Daoy (cell line): ENCODE measurements at regions not wholly inside any gene's neighbourhood (a gene's known extent, or its start where the extent isn't known, plus 50 kb on each side); places are given as distances from the start of the nearest gene placed in this dataset.

Experiments used
- DNase-seq: peaks from one replicate; pipeline ENCODE4 v3.0.0-alpha.2; 2015; ENCODE audit warnings: low read depth

- no peak for DNase-seq
Measured at GRCh38 chr11:115078461-115079438, 400.4 kb downstream of the NXPE2 start.

DNA sequence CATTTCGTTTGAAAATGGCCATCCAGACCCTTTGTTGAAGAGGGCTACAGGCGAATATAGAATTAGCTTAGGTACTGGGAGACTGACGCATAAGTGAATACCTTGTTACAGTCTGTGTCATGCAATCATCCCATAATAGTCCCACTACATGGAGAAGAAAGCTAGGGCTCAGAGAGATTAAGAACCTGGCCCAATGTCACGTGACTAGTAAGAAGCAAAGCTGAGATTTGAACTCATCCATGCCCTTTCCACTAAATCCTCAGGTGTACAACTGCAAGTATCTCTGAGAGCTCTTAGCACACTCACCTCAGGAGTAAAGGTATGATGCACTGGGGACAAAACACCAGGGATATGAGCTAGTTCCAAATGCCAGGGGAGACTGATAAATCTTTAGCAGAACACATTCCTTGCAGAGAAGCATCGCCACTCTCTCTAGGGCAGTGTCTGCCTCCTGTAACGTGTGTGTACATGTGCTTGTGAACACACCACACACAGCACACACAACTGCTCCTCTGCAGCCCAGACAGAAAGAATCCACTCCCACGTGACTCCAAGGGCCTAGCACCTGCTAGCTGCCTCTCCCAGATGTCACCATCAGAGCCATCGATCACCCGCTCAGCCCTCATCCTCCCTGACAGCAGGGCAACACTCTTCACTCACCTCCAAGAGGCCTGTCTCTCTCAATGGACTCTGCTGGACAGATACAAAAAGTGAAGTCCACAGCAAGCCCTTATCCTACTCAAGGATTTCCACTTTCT, 402.8 kb downstream of the NXPE2 start:
- DNase-seq = no peak

- DNase-seq = no peak
Measured at GRCh38 chr11:115081972-115082371, 403.6 kb downstream of the NXPE2 start.

GRCh38 chr11:115083144-115083806, 404.9 kb downstream of the NXPE2 start:
- DNase-seq = peak; percentile 14

DNA sequence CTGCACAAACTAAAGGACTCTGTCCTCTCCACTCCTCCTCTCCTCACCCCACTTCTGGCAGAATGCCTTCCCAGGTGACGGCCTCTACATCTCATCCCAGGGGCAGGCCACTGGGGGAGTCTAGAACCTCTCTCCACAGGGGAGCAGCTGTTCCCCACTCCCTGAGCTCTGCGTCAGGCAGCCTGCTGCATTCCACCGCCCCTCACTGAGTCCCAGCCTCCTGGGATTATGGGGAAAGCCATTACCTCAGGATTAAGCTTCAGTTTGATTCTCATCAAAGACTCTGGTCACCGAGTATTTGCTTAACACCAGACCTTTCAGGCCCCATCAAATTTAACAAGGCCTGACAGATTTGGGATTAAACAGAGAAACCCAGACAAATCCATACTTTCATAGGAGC, 405.9 kb downstream of the NXPE2 start:
- DNase-seq = no peak

GRCh38 chr11:115085461-115086210, 407.3 kb downstream of the NXPE2 start:
- no peak for DNase-seq

DNA sequence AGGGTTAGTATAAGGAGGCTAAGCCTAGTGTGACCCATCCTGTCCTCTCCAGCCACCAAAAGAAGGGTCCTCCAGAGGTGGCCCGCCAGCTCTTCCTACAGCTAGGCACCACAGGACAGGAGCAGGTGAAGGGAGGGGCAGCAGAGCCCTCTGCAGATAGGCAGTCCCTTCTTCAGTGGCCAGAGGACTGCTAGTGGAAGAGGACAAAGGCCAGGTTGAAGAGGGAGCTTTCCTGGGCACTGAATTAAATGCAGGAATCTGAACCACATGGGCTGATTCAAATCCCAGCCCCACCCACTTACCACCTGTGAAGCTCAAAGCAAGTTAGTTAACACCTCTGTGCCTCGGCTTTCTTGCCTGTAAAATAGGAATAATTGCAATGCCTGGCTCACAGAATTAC, 409.5 kb downstream of the NXPE2 start:
- no peak for DNase-seq

DNA sequence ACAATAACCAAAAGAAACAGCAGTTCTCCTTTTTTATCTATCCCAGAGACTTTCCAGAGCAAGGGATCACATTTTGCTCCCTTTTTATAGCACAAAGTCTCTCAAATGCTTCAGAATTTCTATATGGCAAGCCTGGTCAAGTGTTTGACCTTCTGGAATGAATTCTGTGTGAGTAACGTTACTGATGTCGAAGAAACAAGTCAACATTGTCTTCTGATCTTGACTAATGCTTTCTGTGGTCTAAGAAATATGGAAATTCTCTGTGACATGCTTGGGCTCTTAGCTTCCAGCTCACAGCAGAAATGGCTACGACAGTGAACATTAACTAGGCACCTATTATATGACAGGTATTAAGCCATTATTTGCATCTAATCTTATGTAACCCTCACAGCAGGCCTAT, 411.7 kb downstream of the CADM1 start:
- DNase-seq = no peak

DNA sequence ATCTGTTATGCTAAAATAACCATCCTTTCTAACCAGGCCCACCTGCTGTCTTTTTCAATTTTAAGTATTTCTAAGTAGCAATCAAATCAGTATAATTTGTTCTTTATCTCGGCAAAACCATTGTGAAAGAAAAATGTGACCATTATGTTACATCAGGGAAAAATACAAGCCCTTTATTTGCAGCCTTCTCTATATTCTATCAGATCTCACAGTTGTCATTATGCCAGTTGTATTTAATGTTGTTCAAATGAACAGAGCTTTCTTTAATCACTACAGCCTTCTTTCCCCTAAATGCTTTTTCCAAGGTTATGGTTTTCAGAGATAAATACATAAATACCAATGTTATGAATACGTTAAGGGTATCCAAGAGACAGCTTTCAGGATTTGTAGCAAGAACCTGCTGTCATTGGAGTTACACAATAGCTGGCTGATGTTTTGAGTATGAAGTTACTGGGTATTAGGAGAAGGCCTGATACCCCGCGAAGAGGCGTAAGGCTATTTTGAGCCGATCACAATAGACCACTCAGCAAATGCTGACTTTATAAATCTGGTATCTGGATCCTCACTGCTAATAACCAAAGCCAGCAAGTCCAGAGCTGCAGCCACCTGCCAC, 406.3 kb downstream of the CADM1 start:
- no peak for DNase-seq

- no peak for DNase-seq
Measured at GRCh38 chr11:115100706-115101105, 403.5 kb downstream of the CADM1 start.

DNA sequence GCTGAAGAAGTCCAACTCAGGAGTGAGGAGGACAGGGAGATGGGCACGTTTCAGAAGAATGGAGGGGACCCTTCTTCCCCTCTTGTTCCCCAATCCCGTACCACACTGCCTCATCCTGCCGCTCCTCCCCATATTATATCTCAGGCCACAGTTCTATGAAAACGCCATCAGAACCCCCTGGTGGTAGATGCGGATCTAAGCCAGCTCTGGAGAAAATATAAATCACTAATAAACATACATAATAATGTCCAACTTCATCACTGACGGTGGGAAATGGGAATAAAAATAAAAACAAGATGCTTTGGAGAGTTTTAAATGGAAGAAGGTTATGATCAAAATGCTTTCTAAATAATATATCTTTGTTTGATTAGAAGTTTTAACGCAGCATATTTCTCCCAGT, 400.3 kb downstream of the CADM1 start:
- DNase-seq = no peak

GRCh38 chr11:115104851-115105453, 399.3 kb downstream of the CADM1 start:
- DNase-seq = no peak

DNA sequence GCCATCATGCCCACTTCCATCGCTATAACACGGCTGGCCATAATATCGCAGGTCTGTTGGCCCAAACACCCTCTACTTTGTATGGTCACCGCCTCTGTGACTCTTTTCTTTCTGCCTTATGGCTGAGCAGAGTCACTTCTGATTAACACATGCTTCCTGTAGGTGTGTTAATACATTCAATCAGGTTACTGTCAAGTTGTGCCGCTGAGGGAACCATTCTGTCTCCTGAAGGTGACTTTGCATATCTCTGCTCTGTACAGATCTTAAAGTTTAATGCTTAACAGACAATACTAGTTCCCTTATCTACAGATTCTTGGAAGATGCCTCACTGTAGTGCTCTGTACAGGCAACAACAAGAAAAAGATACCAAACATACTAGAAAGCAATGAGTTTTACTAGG, 393.1 kb downstream of the CADM1 start:
- DNase-seq = no peak

GRCh38 chr11:115112754-115113153, 391.5 kb downstream of the CADM1 start:
- no peak for DNase-seq

GRCh38 chr11:115117956-115118493, 386.2 kb downstream of the CADM1 start:
- DNase-seq = no peak

GRCh38 chr11:115119146-115119545, 385.1 kb downstream of the CADM1 start:
- DNase-seq = no peak
